ENCODE measurements at regions not wholly inside any gene's neighbourhood (a gene's known extent, or its start where the extent isn't known, plus 50 kb on each side); places are given as distances from the start of the nearest gene placed in this dataset.
"Not testable (repeated sequence)": the region's sequence is repeated elsewhere in the genome, so short reads cannot be mapped to it uniquely, and the experiment has no call there.

GRCh38 chr12:19778797-19779196 lies 339.5 kb downstream of the AEBP2 start:
- no peak for ATAC-seq

- no peak for ATAC-seq
Measured at GRCh38 chr12:19779395-19780056, 340.2 kb downstream of the AEBP2 start.

- ATAC-seq, result no peak
Measured at GRCh38 chr12:19780460-19780859, 341.2 kb downstream of the AEBP2 start.

- no peak for ATAC-seq
Measured at GRCh38 chr12:19783547-19784444, 344.5 kb downstream of the AEBP2 start.

- ATAC-seq, result peak in 1 of 2 donors; percentile 33
Measured at GRCh38 chr12:19792028-19792427, 352.7 kb downstream of the AEBP2 start.

GRCh38 chr12:19794116-19794515 lies 354.8 kb downstream of the AEBP2 start:
- no peak for ATAC-seq

GRCh38 chr12:19799216-19799615 lies 359.9 kb downstream of the AEBP2 start:
- no peak for ATAC-seq

- no peak for ATAC-seq
Measured at GRCh38 chr12:19799895-19800602, 360.8 kb downstream of the AEBP2 start.

- ATAC-seq, result peak; percentile 55 to 71
Measured at GRCh38 chr12:19800884-19801283, 361.6 kb downstream of the AEBP2 start.

- no peak for ATAC-seq
Measured at GRCh38 chr12:19801941-19802340, 362.6 kb downstream of the AEBP2 start.

- ATAC-seq, result no peak
Measured at GRCh38 chr12:19802915-19803314, 363.6 kb downstream of the AEBP2 start.

GRCh38 chr12:19804737-19805136 lies 365.4 kb downstream of the AEBP2 start:
- ATAC-seq, result no peak

GRCh38 chr12:19808371-19808770 lies 369.1 kb downstream of the AEBP2 start:
- no peak for ATAC-seq

- no peak for ATAC-seq
Measured at GRCh38 chr12:19810213-19810612, 370.9 kb downstream of the AEBP2 start.

GRCh38 chr12:19811922-19812321 lies 372.6 kb downstream of the AEBP2 start:
- ATAC-seq, result no peak

- ATAC-seq, result no peak
Measured at GRCh38 chr12:19819231-19819630, 379.9 kb downstream of the AEBP2 start.

- no peak for ATAC-seq
Measured at GRCh38 chr12:19822476-19822875, 383.2 kb downstream of the AEBP2 start.

- ATAC-seq, result not testable (repeated sequence)
Measured at GRCh38 chr12:19823326-19823725, 384.0 kb downstream of the AEBP2 start.

- no peak for ATAC-seq
Measured at GRCh38 chr12:19826980-19827550, 387.8 kb downstream of the AEBP2 start.

- ATAC-seq, result no peak
Measured at GRCh38 chr12:19829100-19829853, 390.0 kb downstream of the AEBP2 start.

- no peak for ATAC-seq
Measured at GRCh38 chr12:19830446-19830845, 391.2 kb downstream of the AEBP2 start.

GRCh38 chr12:19833775-19834501 lies 394.6 kb downstream of the AEBP2 start:
- ATAC-seq, result peak; percentile 70 to 73

Data from activated CD4-positive, CD25-positive, alpha-beta regulatory T cell treated with anti-CD3 and anti-CD28 coated beads, Interleukin-2, amount 50 U/mL, for 24 hours (primary cell).